HG03060 (cell line): ENCODE measurements at regions not wholly inside any gene's neighbourhood (a gene's known extent, or its start where the extent isn't known, plus 50 kb on each side); places are given as distances from the start of the nearest gene placed in this dataset.

ENCODE experiments used
- ATAC-seq: cut with Tn5 transposase; IDR thresholded peaks from one replicate; pipeline ENCODE4 v1.9.1; 2021; ENCODE audit warnings: low read depth, moderate number of reproducible peaks; ENCODE audit not compliant: unreplicated experiment

DNA sequence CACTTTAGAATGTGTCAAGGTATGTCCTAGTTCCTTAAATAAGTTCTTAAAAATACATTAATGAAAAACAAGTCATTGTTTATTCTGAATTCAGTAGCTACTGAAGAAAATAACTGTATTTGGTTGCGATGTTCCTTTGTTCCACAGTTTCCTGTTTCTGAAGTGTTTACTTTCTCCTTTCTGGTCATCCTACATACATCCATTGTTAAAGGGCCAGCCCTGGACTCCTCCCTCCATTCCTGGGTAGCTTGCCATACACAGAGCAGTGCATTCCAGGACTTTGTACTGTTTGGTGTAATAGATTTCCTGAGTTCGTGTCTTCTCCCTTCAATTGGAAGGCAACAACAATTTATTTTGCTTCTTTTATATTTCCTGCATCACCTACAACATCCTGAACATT lies 845.4 kb upstream of the CXADR start:
- no peak for ATAC-seq

DNA sequence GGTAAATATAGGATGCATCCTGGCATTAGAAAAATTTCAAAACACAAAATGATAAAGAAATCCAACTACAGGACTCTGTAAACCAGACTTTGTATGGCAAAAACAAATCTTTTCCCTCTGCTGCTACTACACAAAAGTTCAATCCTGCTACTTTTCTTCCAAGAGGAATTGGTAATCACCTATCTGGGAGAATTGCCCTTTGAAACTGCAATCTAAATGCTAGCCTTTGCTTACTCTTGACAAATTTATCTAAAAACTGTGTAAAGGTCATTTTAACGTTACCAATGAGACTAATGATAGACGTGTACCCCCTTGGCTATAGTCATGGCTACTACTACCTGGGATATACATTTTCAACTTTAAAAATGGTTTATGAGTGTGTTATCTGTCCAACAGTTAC lies 837.9 kb upstream of the CXADR start:
- no peak for ATAC-seq

DNA sequence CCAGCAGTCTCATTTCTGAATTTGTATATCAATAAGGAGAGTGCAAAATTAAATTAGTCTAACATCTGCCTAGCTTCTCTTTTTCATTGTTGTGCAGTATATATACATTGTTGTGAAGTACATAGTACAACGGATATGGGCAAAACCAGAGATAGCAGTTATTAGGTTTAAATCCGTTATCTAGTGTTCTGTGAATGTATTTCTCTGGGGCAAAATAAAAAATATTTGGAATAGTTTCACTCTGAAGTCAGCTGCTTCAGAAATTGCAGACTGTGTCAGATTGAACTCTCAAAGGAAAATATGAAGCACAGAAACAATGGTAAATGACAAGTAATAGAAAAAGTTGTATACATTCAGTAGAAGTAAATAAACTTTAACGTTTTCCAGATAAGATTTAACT lies 836.5 kb upstream of the CXADR start:
- no peak for ATAC-seq

DNA sequence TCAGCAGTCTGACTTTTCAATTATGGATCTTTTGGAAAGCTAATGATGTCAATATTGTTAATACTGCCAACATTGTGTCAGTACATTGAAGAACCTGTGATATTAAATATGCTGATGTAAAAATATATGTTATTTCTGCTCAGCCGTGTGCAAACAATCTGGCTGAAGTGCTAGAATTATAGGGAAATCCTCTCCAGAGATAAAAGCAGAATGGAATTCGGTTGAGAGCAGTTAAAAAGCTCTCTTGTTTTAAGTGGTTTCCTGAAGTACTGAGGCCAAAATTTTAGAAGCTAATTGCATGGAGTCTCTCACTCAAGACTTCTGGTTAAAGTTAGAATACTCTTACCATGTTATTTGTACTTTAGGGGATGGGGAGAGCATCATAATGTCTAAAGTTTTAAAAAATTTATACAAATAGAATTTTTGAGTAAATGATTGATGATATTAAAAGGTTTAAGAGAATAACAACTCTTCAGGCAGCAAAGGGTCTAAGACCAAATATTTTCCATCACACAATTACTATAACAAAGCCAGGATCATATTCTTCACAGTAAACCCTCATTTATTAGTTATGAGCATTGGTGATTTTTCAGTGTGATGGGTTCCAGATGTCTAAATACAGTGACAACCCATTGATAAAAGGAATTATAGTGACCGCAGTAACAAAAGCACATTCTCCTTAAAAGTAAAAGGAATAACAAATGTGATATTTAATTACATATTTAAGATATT lies 834.2 kb upstream of the CXADR start:
- ATAC-seq: no peak

DNA sequence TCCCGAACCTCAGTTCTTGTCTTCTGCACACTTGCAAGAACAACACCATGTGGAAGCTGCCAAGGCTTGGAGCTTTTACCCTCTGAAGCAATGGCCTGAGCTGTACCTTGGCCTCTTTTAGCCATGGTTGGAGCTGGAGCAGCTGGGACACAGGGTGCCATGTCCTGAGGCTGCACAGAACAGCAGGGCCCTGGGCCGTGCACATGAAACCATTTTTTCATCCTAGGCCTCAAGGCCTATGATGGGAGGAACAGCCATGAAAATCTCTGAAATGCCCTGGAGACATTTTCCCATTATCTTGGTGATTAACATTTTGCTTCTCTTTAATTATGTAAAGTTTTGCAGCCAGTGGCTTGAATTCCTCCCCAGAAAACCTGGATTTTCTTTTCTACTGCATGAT lies 817.8 kb upstream of the CXADR start:
- no peak for ATAC-seq

DNA sequence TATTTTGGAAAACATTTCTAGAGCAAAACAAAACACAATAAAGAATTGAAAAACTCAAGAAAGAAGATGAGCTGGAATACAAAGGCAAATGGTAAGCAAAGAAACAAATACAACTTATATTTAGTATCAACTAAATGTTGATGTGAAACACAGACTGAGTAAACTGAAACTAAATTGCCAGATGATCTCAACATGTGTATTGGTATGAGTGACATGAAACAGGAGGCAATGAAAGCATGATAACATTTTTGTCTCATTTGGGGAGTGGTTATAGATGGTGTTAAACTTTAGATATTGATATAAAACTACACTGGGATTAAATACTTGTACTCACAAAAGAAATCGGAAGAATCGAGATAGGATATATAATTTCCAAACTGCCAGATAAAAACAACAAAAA lies 805.6 kb upstream of the CXADR start:
- no peak for ATAC-seq

DNA sequence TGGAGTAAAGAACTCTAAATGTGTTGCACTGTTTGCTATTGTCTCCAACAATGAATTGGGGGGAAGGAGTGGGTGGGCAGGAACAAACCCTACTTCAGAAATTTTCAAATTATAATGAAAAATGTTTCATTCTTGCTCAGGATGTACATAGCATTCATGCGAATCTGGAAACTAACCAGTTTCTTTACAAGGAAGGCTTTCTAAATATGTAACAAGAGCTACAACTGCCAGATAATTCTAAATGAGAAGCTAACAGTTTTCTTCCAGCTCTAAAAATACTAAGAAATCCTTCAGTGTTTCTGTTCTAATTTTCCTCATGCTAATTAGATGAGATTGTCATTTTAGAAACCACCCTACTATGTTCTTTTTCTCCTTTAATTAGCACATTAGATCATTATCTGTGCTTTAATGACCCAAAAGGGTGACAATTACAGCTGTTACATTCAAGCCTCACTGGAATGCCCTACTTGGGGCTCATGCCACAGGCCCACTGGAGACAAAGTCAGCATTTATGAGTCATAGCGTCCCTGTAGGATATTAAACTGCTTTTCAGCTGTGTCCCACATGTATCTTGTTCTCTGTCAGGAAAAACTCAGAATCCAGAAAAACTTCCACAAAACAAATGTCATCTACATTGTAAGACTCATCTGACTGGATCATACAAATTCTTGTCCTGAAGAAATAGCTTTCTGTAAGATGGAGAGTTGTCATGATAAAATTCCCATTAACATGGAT lies 804.6 kb upstream of the CXADR start:
- ATAC-seq: no peak

DNA sequence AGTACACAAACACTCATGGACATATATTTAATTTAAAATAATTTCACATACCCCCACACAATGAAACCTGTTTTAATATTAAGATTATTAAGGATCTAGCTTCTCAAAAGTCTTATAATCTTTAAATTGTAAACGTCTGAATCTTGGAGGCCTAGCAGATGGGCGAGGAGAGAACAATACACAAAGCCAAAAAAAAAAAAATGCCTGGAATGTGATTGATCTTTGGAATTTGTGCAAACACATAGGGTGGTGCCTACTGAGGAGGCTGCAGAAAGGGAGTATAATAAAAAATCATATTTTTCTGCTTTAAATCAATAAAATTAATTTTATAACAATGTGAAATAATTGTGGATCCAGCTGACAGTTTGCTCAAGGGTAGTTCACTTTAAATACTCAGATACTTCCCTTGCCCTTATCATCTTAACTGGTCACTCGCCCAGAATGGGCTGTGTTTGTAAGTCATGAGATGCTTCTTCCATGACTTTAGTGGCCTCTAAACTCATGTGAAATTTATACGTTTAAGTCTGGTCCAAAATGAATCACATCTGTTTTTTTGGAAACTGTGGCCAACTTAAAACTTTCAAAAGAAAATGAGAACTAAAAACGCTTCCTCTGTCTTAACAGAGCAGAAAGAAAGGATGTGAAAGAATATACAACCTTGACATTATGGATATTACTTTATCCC lies 802.8 kb upstream of the CXADR start:
- ATAC-seq: no peak

DNA sequence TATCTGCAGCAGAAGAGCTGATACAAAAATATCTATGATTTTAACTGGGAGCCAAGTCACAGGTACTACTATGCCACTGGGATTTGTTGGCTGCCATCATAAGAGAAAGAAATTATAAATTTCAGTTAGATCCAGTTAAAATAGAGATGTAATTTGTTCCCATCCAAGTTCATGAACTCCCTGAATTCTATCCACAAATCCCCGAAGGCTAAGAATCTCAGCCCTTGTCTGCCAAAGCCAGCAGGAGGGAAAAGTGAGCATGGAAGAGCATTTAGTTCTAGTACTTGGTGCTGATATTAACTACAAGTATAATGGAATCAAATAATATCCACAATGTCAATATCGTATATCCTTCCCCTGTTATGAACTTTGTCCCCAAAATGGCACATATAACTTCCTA lies 801.1 kb upstream of the CXADR start:
- no peak for ATAC-seq

DNA sequence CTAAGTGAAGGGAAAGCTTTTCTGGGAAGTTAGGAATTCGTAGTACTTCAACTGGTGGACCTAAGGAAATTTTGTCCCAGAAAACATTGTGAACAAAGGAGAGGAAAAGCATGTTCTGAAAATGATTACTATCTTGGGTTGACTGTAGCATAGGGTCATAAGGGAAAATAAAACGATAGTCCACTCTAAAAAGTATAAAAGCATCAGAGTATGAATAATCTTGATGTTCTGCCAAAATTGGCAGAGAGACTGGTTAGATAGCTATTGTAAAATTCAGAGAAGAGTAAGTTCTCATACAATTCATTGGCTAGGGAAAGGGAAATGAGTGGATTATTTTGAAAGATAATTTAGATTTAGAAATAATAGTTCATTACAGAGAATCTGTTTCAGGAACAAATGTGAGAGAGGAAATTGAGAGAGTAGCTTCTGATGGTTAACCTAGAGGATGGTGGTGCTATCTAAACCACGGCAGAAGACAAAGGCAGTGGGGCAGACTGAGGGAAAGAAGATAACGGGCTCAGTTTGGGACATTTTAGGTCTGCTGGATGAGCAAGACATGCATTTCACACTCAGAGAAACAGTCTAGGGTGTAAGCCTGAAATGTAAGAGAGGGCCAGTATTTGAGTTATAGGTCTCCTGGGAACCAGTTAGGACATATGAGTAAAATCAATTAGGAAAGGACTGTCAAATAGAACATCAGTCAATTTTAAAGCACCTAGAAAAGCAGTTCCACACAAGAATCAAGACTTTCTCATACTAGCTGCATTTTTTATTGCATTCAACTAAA lies 799.3 kb upstream of the CXADR start:
- no peak for ATAC-seq

DNA sequence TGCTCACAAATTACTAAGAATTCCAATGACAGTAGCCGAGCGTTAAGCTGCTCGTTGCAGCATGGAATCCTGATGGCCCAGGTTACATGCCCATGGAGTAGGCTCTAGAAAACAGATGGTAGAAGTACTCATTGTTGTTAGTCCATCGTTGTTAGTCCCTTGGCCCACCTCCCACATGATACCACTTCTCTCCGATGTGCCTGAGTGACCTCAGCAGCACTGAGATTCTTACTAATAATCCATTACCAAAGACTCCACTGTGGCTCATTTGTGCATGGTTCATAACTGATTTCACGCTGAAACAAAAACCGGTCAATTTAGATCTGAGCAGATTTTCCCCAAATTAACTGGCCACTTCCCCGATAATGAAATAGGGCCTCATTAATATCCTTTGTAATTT lies 772.3 kb upstream of the CXADR start:
- no peak for ATAC-seq

DNA sequence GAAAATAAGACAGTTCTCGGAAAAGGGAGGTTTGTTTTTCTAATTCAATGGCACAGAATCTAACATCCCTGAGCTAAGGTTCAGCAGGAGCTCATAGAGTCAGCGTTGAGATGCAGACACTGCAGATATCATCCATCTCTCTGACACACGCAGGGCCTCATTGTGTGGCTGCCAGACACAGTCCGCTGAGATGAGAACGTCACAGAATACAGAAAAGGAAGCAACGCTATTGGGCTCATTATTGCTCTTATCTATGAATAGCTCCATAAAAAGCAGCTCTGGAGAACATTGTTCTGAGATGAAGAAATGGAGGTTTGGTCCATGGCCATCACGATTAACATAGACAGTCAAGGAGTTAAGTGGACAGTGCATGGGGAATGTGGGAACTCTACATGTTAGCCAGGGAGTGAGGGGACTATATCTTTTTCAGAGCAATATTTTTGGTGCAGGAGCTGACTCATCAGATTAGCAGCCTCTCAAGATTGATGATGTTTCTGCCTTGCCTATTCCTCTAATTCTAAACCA lies 771.6 kb upstream of the CXADR start:
- no peak for ATAC-seq

DNA sequence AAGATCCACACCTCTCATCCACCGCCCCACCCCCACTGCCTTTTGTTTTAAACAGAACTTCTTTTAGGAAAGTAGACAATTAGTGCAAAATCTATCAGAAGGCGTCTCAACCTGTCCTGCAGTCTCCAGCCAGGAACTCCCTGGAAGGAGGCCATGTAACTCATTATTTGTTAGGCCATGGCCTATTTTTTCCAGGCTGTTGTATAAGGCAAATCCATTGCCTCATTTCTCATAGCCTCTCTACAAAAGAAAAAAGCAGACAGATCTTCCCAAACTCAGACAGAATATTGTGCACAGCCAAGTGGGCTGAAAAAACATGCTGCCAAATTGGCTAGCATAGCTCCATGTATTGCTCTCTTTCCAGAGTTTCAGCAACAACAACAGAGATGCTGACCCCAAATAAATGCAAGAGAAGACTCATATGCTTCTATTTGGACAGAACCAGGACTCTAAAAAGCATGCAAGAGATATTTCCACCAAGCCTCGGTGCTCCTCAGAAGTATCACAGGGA lies 770.7 kb upstream of the CXADR start:
- ATAC-seq: no peak

DNA sequence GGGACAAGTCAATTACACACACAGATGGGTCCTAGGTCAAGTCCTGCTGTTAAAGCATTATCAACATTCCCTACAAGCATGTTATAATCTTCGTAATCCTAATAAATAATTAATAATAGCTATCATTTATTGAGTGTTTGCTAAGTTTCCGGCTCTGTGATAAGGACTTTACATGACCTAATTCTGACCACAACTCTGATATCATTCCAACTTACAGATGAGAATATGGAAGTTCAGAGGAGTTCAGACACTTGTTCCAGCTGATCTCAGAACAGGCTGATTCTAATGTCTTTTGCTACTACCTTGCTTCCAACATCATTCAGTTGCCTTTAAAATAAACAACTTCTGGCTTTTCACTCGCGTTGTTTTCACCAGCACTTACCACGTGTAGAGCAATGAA lies 770.1 kb upstream of the CXADR start:
- ATAC-seq: no peak

DNA sequence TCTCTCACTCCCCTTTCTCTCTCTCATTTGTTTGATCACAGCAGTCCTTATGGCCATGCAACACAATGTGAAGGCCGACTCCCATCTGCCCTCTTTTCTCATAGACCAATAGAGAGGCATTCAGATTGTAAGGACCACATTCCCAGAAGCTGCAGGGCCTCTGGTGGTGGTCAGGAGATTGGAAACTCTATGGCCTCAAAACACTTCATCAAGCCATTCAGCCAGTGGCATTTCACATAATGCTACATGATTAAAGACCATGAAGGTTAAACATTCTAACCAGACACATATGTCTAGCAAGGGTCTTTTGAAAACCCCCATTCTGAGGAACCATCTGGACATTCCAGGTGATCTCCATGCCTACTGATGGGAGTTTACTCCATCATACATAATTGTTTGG lies 769.5 kb upstream of the CXADR start:
- ATAC-seq: no peak

DNA sequence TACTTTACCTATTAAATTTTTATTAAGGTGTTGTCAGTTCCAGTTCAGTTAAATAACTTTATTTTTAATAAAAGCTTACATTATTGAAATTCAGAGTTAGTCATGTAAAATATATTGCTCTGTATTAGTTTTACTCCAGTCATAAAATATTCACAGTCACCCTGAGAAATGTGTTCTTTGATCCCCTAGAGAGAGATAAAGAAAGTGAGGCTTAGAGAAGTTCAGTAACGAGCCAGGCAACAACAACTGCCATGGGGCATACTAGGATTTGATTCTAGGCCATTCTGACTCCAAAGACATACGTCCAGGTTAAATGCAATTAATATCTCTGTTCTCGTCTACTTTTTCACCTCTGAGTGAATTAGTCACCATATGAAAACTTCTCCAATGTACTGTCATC lies 761.9 kb upstream of the CXADR start:
- ATAC-seq: no peak

DNA sequence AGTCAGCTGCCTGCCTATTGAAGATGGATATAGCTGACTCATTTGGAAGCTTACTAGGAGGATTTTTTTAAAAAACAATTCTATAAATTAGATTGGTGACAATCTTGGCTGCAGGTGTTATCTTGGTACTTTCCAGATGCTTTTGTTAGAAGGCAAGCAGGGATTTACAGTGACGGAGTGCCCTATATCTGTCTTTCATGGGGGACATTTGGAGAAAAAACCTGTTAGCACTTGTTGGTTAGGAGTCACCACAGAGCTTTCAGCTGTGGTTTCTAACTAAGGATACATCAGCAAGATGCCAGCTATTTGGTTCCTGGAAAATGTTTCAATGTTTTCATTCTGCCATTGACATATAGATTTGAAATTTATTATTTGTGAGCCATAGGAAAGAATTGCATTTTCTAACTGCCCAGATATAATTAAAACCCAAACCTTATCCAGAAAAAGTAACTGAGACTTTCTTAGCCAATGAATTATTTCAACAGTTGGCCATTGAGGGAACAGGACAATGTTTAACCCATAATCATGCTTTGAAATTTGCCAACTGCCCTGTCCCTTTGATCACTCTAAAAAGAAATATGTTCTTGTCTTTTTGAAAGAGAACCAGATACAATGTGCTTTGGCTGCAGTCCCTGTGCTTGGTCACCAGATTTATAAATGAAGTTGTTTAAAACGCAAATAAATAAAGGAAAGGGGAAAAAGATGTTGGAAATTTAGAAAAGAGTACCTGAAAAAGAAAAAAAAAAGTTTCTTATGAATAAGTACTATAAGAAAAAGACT lies 761.0 kb upstream of the CXADR start:
- no peak for ATAC-seq

DNA sequence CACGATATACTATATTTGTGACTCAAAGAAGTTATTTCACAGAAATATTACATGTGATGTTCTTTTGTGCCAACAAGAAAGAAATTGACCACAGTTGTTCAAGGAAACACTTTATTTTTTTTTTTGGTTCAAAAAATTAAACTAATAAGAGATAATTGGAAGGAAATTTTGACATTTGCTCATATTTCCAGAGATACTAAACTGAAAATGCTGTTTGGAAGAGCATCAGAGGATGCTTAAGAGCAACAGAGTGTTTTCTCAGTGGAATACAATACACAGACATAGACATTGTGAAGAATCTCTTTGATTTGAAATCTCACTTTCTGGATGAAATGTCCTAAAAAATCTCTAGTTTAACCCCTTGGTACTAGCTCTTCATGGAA lies 760.4 kb upstream of the CXADR start:
- no peak for ATAC-seq

DNA sequence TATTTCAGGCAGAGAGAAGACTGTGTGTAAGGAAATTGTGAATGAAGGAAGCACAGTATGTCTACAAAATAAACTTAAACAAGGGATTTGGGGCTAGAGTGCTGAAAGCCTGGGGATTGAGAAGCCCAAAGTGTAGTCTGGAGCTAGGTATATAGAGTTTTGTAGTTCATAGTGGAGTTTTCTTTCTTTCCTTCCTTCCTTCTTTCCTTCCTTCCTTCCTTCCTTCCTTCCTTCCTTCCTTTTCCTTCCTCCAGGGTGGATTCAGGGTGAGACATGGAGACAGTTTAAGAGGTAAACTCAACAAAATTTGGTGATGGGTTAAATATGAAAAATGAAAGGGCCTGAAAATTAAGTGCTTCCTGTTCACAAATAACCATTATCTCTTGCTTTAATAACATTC lies 757.8 kb upstream of the CXADR start:
- no peak for ATAC-seq

DNA sequence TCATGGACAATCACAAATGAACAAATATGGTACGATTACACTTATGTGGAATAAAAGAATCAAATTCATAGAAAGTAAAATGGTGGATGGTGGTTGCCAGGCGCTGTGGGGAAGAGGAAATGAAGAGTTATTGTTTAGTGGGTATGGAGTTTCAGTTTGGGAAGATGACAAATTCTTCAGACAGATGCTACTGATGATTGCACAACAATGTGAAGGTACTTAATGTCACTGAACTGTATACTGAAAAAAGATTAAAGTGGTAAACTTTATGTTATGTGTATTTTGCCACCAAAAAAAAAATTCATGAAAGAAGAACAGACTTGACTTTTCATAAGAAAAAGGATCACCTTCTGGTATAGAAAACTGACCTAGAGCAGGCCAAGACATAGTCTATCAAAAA lies 745.6 kb upstream of the CXADR start:
- no peak for ATAC-seq
